ENCODE measurements at regions not wholly inside any gene's neighbourhood (a gene's known extent, or its start where the extent isn't known, plus 50 kb on each side); places are given as distances from the start of the nearest gene placed in this dataset.
"Not testable (repeated sequence)": the region's sequence is repeated elsewhere in the genome, so short reads cannot be mapped to it uniquely, and the experiment has no call there.

- not testable (repeated sequence) for TF ChIP-seq POLR2A (IDR thresholded peaks at IDR 0.05)
- TF ChIP-seq, protein P1, sequence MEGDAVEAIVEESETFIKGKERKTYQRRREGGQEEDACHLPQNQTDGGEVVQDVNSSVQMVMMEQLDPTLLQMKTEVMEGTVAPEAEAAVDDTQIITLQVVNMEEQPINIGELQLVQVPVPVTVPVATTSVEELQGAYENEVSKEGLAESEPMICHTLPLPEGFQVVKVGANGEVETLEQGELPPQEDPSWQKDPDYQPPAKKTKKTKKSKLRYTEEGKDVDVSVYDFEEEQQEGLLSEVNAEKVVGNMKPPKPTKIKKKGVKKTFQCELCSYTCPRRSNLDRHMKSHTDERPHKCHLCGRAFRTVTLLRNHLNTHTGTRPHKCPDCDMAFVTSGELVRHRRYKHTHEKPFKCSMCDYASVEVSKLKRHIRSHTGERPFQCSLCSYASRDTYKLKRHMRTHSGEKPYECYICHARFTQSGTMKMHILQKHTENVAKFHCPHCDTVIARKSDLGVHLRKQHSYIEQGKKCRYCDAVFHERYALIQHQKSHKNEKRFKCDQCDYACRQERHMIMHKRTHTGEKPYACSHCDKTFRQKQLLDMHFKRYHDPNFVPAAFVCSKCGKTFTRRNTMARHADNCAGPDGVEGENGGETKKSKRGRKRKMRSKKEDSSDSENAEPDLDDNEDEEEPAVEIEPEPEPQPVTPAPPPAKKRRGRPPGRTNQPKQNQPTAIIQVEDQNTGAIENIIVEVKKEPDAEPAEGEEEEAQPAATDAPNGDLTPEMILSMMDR (IDR thresholded peaks at IDR 0.05), result not testable (repeated sequence)
Observed at GRCh38 chr3:53442863-53443262, 51.5 kb upstream of the CACNA1D start.
